ENCODE measurements at regions not wholly inside any gene's neighbourhood (a gene's known extent, or its start where the extent isn't known, plus 50 kb on each side); places are given as distances from the start of the nearest gene placed in this dataset.

GRCh38 chr2:221624475-221624874 lies 52.4 kb upstream of the EPHA4 start:
- H3K9me3 Mint-ChIP-seq, result no peaks in the 10 kb centered on the region
- H3K27me3 Mint-ChIP-seq (ENCODE audit: low read depth), result no peaks in the 10 kb centered on the region
- no peaks in the 10 kb centered on the region for H3K4me1 Mint-ChIP-seq
- no peak overlapping the region for H3K4me3 Mint-ChIP-seq
- TF ChIP-seq CTCF (IDR thresholded peaks at IDR 0.05; ENCODE audit: unreplicated experiment in 3 of 3), result no peak
- H3K27ac Mint-ChIP-seq, result no peak overlapping the region
- no peaks in the 10 kb centered on the region for H3K36me3 Mint-ChIP-seq (ENCODE audit: low read depth)

Data from nephron (organoid).